ENCODE measurements at regions not wholly inside any gene's neighbourhood (a gene's known extent, or its start where the extent isn't known, plus 50 kb on each side); places are given as distances from the start of the nearest gene placed in this dataset.
"Not testable (repeated sequence)": the region's sequence is repeated elsewhere in the genome, so short reads cannot be mapped to it uniquely, and the experiment has no call there.

DNA sequence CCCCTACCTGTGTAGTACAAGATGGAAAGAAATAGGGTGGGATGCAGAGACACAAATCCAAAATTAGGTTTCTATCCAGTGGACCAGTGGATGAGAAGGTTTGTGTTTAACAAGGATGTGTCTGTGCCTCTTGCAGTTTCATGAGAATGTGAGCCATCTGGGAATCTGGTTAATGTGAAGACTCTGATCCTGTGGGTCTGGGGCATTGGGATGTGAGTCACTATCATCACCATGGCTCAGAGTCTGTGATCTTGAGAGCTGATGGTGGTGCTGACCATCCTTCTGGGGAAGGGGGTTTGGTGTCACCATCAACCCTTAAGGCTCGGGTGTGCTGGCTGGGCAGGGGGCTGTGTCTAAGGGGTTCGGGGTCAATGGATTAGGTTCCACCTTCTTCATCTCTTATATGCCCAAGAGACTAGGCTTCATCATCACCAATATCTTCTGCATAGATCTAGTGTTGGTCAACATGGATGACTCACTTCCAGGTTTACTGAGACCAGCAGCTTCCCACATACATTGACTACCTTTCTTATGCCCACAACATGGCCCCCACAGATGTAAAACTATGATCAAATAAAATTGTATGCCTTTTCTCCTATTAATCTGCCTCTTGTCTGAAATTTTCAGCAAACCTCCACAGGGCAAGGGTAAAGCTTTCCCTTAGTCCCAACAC is 65.7 kb upstream of the MID1 start:
- H3K9me3 ChIP-seq = no peaks in the 10 kb centered on the region
- no peaks in the 10 kb centered on the region for H3K4me1 ChIP-seq
- H3K27me3 ChIP-seq = no peaks in the 10 kb centered on the region
- H3K36me3 ChIP-seq = no peaks in the 10 kb centered on the region
- no peak for DNase-seq
- H3K27ac ChIP-seq = no peak overlapping the region
- WGBS, 2 donors = 83 to 98% methylated on average over 2 of the region's 2 CpGs
- intact Hi-C loops (cut with DNase I) = no loop called here
- H3K4me3 ChIP-seq = no peak overlapping the region
- TF ChIP-seq POLR2A (IDR thresholded peaks at IDR 0.05) (no peak), CTCF (IDR thresholded peaks at IDR 0.05) (no peak), POLR2AphosphoS5 (IDR thresholded peaks at IDR 0.05) (no peak), EP300 (IDR thresholded peaks at IDR 0.05) (no peak)

DNA sequence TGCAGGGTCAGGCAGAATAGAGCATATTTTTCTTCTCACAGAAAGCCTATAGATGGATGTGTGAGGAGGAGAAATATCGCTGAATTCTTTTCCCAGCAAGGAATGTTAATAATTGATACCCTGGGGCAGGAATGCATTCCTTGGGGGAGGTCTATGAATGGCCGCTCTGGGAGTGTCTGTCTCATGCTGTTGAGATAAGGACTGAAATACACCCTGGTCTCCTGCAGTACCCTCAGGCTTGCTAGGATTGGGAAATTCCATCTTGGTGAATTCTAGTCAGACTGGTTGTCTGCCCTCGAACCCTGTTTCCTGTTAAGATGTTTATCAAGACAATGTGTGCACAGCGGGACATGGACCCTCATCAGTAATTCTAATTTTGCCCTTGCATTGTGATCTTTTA is 71.4 kb upstream of the MID1 start:
- H3K27ac ChIP-seq; H3K4me3 ChIP-seq; H3K27me3 ChIP-seq; DNase-seq; H3K36me3 ChIP-seq; H3K4me1 ChIP-seq; intact Hi-C loops (cut with DNase I); H3K9me3 ChIP-seq: not testable (repeated sequence)
- 95 to 96% methylated on average over 4 of the region's 4 CpGs for WGBS, 2 donors

GRCh38 chrX:10697616-10698317 is 77.4 kb upstream of the MID1 start:
- H3K4me3 ChIP-seq = no peak overlapping the region
- no peak for DNase-seq
- intact Hi-C loops (cut with DNase I) = no loop called here
- no peaks in the 10 kb centered on the region for H3K27me3 ChIP-seq
- no peaks in the 10 kb centered on the region for H3K36me3 ChIP-seq
- H3K4me1 ChIP-seq = no peaks in the 10 kb centered on the region
- WGBS, 2 donors = 92 to 94% methylated on average over 7 of the region's 7 CpGs
- no peak overlapping the region for H3K27ac ChIP-seq
- TF ChIP-seq CTCF (IDR thresholded peaks at IDR 0.05) = no peak
- H3K9me3 ChIP-seq = no peaks in the 10 kb centered on the region

DNA sequence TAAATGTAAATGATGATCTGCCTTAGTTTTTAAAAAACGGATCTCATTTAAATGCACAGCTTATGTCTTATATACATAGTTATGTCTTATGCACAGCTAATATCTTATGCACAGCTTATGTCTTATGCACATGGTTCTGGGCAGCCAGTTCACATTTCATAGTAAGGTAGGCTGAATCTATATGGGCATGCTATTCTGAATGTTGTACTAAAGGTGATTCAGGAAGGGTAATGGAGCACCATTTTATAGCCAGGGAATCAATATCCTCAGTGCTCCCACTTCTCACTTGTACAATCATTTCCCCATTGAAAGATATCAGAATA is 77.9 kb upstream of the MID1 start:
- no peak overlapping the region for H3K4me3 ChIP-seq
- H3K27me3 ChIP-seq = no peaks in the 10 kb centered on the region
- no peaks in the 10 kb centered on the region for H3K36me3 ChIP-seq
- H3K4me1 ChIP-seq = no peaks in the 10 kb centered on the region
- H3K27ac ChIP-seq = no peak overlapping the region
- TF ChIP-seq CTCF (IDR thresholded peaks at IDR 0.05) = no peak
- TF ChIP-seq POLR2A (IDR thresholded peaks at IDR 0.05) = no peak
- no peak for TF ChIP-seq POLR2AphosphoS5 (IDR thresholded peaks at IDR 0.05)
- TF ChIP-seq EP300 (IDR thresholded peaks at IDR 0.05) = no peak
- no peak for DNase-seq
- H3K9me3 ChIP-seq = no peaks in the 10 kb centered on the region
- WGBS, 2 donors = 89 to 96% methylated on average over 1 of the region's 1 CpG
- intact Hi-C loops (cut with DNase I) = no loop called here

DNA sequence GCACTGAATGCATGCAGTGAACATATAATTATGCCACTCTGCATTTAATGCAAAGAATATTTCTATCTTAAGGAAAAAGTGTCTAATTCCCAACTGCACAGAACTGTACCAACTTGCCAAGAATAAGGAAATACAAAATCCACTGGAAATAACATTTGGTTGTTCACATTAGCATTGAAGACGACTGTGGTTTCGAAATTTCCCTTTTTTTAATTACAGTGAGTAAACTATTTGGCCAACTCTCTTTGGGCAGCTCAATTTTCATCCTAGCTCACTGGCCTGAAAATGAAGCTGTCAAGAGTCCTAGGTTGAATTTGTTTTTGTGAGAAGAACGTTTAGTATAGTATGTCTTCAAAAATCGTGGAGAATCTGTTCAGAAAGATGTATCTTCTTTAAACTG is 81.6 kb upstream of the MID1 start:
- Histone ChIP-seq H3K9me3 (no peaks in the 10 kb centered on the region), H3K27me3 (no peaks in the 10 kb centered on the region), H3K36me3 (no peaks in the 10 kb centered on the region), H3K4me1 (no peaks in the 10 kb centered on the region), H3K27ac (no peak overlapping the region), H3K4me3 (no peak overlapping the region)
- intact Hi-C loops (cut with DNase I) = no loop called here
- 77 to 83% methylated on average over 4 of the region's 4 CpGs for WGBS, 2 donors
- no peak for DNase-seq
- no peak for TF ChIP-seq POLR2A (IDR thresholded peaks at IDR 0.05)
- no peak for TF ChIP-seq POLR2AphosphoS5 (IDR thresholded peaks at IDR 0.05)
- no peak for TF ChIP-seq CTCF (IDR thresholded peaks at IDR 0.05)
- no peak for TF ChIP-seq EP300 (IDR thresholded peaks at IDR 0.05)

DNA sequence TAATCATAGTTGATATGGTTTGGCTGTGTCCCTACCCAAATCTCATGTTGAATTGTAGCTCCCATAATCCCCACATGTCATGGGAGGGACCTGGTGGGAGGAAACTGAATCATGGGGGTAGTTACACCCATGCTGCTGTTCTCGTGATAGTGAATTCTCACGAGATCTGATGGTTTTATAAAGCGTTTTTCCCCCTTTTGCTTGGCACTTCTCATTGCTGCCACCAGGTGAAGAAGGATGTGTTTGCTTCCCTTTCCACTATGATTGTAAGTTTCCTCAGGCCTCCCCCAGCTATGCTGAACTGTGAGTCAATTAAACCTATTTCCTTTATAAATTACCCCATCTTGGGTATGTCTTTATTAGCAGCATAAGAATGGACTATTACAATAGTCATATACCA is 86.0 kb upstream of the MID1 start:
- H3K27me3 ChIP-seq; intact Hi-C loops (cut with DNase I); H3K27ac ChIP-seq; H3K36me3 ChIP-seq; H3K4me1 ChIP-seq; H3K9me3 ChIP-seq; DNase-seq; H3K4me3 ChIP-seq: not testable (repeated sequence)
- WGBS, 2 donors = 91 to 95% methylated on average over 3 of the region's 3 CpGs
